ENCODE measurements at regions not wholly inside any gene's neighbourhood (a gene's known extent, or its start where the extent isn't known, plus 50 kb on each side); places are given as distances from the start of the nearest gene placed in this dataset.

DNA sequence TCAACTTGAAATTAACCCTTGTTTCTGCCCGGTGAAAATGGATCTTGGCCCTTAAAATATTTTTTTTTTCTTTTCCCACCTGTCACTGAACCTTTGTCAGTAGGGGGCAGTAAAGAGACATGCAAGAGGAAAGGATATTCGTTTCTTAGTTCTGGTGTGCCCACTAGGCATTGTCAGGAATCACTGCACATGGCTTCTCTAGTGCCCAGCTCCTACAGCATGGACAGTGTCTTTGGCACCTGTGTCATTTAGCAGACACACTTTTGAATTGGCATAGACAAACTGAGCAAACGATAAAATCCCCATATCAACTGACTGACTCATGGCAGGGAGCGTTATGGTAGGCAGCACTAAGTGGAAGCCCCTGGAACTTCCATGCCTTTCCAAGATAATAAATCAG, 1048.1 kb downstream of the BRINP3 start:
- Histone ChIP-seq H3K27me3 (ENCODE audit: control insufficient read depth, insufficient read depth, low read length) (no peaks in the 10 kb centered on the region), H3K4me1 (ENCODE audit: control insufficient read depth, insufficient read depth, low read length) (no peaks in the 10 kb centered on the region), H3K4me2 (ENCODE audit: low read length) (no peak overlapping the region), H3K9me3 (replicated peaks; ENCODE audit: low read length) (no peaks in the 10 kb centered on the region), H3K9ac (ENCODE audit: low read depth, low read length) (no peak overlapping the region), H3K36me3 (ENCODE audit: insufficient read depth, low read length) (no peaks in the 10 kb centered on the region), H3K4me3 (ENCODE audit: low read length) (no peak overlapping the region)

DNA sequence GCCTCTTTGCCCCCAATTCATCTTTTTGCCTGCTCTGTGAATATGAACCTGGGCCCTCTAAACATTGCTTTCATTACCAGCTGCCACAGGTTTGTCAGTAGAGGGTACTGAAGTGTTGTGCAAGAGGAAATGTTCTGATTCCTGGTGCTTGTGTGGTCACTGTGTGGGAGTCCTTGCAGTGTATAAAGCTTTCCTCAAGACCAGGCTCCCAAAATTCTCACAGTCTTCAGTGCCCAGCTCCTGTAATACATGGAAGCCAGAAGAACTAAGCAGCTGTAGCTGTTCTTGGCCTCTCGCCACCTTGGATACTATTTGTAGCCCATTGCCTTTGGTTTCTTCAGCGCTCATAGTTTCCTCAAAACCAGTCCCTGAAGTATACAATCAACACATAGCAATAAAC, 1046.2 kb downstream of the BRINP3 start:
- Histone ChIP-seq H3K9ac (ENCODE audit: low read depth, low read length) (no peak overlapping the region), H3K4me3 (ENCODE audit: low read length) (no peak overlapping the region), H3K36me3 (ENCODE audit: insufficient read depth, low read length) (no peaks in the 10 kb centered on the region), H3K9me3 (replicated peaks; ENCODE audit: low read length) (no peaks in the 10 kb centered on the region), H3K27me3 (ENCODE audit: control insufficient read depth, insufficient read depth, low read length) (no peaks in the 10 kb centered on the region), H3K4me1 (ENCODE audit: control insufficient read depth, insufficient read depth, low read length) (no peaks in the 10 kb centered on the region), H3K4me2 (ENCODE audit: low read length) (no peak overlapping the region)

DNA sequence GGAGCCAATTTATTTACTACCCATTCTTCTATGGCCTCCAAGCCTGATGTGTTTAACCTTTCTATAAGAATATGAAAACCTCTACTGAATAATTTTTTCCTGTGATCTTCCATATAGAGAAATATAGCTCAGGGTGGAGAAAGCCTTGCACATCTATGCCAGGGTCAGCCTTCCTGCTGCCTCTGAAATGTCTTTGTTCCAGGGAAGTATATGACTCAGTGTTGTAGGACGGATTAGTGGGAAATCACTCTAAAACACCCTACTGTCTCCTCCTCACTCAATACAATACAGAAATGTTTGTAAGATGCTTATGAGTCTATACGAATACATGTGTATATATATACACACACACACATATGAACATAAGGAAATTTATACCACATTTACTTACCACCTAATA, 1044.9 kb downstream of the BRINP3 start:
- no peak overlapping the region for H3K9ac ChIP-seq (ENCODE audit: low read depth, low read length)
- no peaks in the 10 kb centered on the region for H3K9me3 ChIP-seq (replicated peaks; ENCODE audit: low read length)
- no peaks in the 10 kb centered on the region for H3K36me3 ChIP-seq (ENCODE audit: insufficient read depth, low read length)
- no peaks in the 10 kb centered on the region for H3K4me1 ChIP-seq (ENCODE audit: control insufficient read depth, insufficient read depth, low read length)
- no peaks in the 10 kb centered on the region for H3K27me3 ChIP-seq (ENCODE audit: control insufficient read depth, insufficient read depth, low read length)
- H3K4me2 ChIP-seq (ENCODE audit: low read length), result no peak overlapping the region
- H3K4me3 ChIP-seq (ENCODE audit: low read length), result no peak overlapping the region

GRCh38 chr1:189434461-189434860, 1043.2 kb downstream of the BRINP3 start:
- H3K36me3 ChIP-seq (ENCODE audit: insufficient read depth, low read length), result no peaks in the 10 kb centered on the region
- H3K27me3 ChIP-seq (ENCODE audit: control insufficient read depth, insufficient read depth, low read length), result no peaks in the 10 kb centered on the region
- H3K9me3 ChIP-seq (replicated peaks; ENCODE audit: low read length), result no peaks in the 10 kb centered on the region
- no peaks in the 10 kb centered on the region for H3K4me1 ChIP-seq (ENCODE audit: control insufficient read depth, insufficient read depth, low read length)
- no peak overlapping the region for H3K4me2 ChIP-seq (ENCODE audit: low read length)
- no peak overlapping the region for H3K4me3 ChIP-seq (ENCODE audit: low read length)
- no peak overlapping the region for H3K9ac ChIP-seq (ENCODE audit: low read depth, low read length)

GRCh38 chr1:189435398-189435797, 1042.3 kb downstream of the BRINP3 start:
- no peak overlapping the region for H3K4me2 ChIP-seq (ENCODE audit: low read length)
- H3K4me3 ChIP-seq (ENCODE audit: low read length), result no peak overlapping the region
- H3K9me3 ChIP-seq (replicated peaks; ENCODE audit: low read length), result no peaks in the 10 kb centered on the region
- H3K9ac ChIP-seq (ENCODE audit: low read depth, low read length), result no peak overlapping the region
- H3K36me3 ChIP-seq (ENCODE audit: insufficient read depth, low read length), result no peaks in the 10 kb centered on the region
- no peaks in the 10 kb centered on the region for H3K27me3 ChIP-seq (ENCODE audit: control insufficient read depth, insufficient read depth, low read length)
- H3K4me1 ChIP-seq (ENCODE audit: control insufficient read depth, insufficient read depth, low read length), result no peaks in the 10 kb centered on the region

GRCh38 chr1:189438808-189439207, 1038.9 kb downstream of the BRINP3 start:
- H3K9ac ChIP-seq (ENCODE audit: low read depth, low read length), result no peak overlapping the region
- H3K9me3 ChIP-seq (replicated peaks; ENCODE audit: low read length), result no peaks in the 10 kb centered on the region
- H3K27me3 ChIP-seq (ENCODE audit: control insufficient read depth, insufficient read depth, low read length), result no peaks in the 10 kb centered on the region
- no peaks in the 10 kb centered on the region for H3K4me1 ChIP-seq (ENCODE audit: control insufficient read depth, insufficient read depth, low read length)
- no peak overlapping the region for H3K4me3 ChIP-seq (ENCODE audit: low read length)
- H3K4me2 ChIP-seq (ENCODE audit: low read length), result no peak overlapping the region
- H3K36me3 ChIP-seq (ENCODE audit: insufficient read depth, low read length), result no peaks in the 10 kb centered on the region

DNA sequence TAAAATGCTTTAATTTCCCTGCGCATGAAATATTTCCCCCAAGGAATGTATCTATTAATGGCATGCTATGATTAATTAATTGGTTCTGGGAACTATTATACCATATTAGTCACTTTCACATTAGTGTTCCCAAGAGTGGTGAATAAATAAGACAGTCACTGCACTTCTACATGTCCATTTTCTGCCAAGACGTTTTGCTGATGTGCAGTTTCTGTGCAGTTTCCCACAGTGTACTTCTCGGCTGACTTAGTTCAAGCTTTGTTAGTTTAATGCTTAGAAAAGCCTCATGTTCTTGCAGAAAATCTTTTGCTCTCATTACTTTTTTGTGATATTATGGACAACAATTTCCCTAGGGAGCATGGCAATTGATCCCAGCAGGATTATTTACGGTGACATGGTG, 1014.5 kb downstream of the BRINP3 start:
- Histone ChIP-seq H3K4me2 (ENCODE audit: low read length) (no peak overlapping the region), H3K36me3 (ENCODE audit: insufficient read depth, low read length) (no peaks in the 10 kb centered on the region), H3K4me1 (ENCODE audit: control insufficient read depth, insufficient read depth, low read length) (no peaks in the 10 kb centered on the region), H3K9ac (ENCODE audit: low read depth, low read length) (no peak overlapping the region), H3K27me3 (ENCODE audit: control insufficient read depth, insufficient read depth, low read length) (no peaks in the 10 kb centered on the region), H3K9me3 (replicated peaks; ENCODE audit: low read length) (no peaks in the 10 kb centered on the region), H3K4me3 (ENCODE audit: low read length) (no peak overlapping the region)

DNA sequence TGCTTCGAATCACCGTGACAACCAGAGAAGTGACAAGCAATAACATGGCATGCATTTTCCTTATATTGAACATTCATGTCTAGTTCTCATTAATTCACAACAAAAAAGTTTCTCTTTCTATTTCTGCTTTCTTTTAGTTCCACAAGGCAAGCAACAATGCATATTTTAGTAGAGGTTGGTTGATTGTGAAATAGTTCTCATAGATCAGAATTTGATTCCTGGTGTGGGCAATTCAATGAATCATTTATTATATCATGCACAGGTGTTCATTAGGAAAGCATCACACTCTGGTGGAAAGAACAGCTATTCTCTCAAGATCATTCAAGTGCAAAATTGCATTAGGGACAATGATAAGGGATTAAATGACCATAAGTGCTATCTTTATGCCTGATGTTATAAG, 980.9 kb downstream of the BRINP3 start:
- Histone ChIP-seq H3K27me3 (ENCODE audit: control insufficient read depth, insufficient read depth, low read length) (no peaks in the 10 kb centered on the region), H3K4me1 (ENCODE audit: control insufficient read depth, insufficient read depth, low read length) (no peaks in the 10 kb centered on the region), H3K9me3 (replicated peaks; ENCODE audit: low read length) (no peaks in the 10 kb centered on the region), H3K9ac (ENCODE audit: low read depth, low read length) (no peak overlapping the region), H3K4me3 (ENCODE audit: low read length) (no peak overlapping the region), H3K4me2 (ENCODE audit: low read length) (no peak overlapping the region), H3K36me3 (ENCODE audit: insufficient read depth, low read length) (no peaks in the 10 kb centered on the region)

GRCh38 chr1:189499736-189500135, 977.9 kb downstream of the BRINP3 start:
- Histone ChIP-seq H3K9me3 (replicated peaks; ENCODE audit: low read length) (no peaks in the 10 kb centered on the region), H3K4me3 (ENCODE audit: low read length) (no peak overlapping the region), H3K9ac (ENCODE audit: low read depth, low read length) (no peak overlapping the region), H3K36me3 (ENCODE audit: insufficient read depth, low read length) (no peaks in the 10 kb centered on the region), H3K4me2 (ENCODE audit: low read length) (no peak overlapping the region), H3K27me3 (ENCODE audit: control insufficient read depth, insufficient read depth, low read length) (no peaks in the 10 kb centered on the region), H3K4me1 (ENCODE audit: control insufficient read depth, insufficient read depth, low read length) (no peaks in the 10 kb centered on the region)

- H3K4me3 ChIP-seq (ENCODE audit: low read length), result no peak overlapping the region
- no peaks in the 10 kb centered on the region for H3K36me3 ChIP-seq (ENCODE audit: insufficient read depth, low read length)
- no peaks in the 10 kb centered on the region for H3K4me1 ChIP-seq (ENCODE audit: control insufficient read depth, insufficient read depth, low read length)
- no peaks in the 10 kb centered on the region for H3K27me3 ChIP-seq (ENCODE audit: control insufficient read depth, insufficient read depth, low read length)
- H3K4me2 ChIP-seq (ENCODE audit: low read length), result no peak overlapping the region
- no peaks in the 10 kb centered on the region for H3K9me3 ChIP-seq (replicated peaks; ENCODE audit: low read length)
- no peak overlapping the region for H3K9ac ChIP-seq (ENCODE audit: low read depth, low read length)
Measured at GRCh38 chr1:189500778-189501177, 976.9 kb downstream of the BRINP3 start.

DNA sequence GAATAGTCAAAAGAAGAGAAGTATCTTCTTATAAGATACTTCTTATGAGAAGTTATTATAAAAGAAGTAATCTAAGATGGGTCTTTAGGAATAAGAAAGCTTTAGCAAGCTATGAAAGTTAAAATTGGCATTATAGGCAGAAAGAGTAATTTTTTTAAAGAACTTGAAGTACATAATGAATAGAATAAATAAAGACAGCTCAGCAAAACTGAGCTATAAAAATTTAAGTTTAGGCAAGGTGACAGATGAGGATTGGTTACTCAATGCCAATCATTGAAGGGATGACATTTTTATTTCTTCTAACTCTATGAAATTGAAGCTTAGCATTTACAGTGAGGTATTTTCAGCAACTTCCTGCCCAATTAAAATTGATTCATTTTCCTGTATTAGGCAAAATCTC, 966.8 kb downstream of the BRINP3 start:
- no peaks in the 10 kb centered on the region for H3K27me3 ChIP-seq (ENCODE audit: control insufficient read depth, insufficient read depth, low read length)
- no peaks in the 10 kb centered on the region for H3K4me1 ChIP-seq (ENCODE audit: control insufficient read depth, insufficient read depth, low read length)
- H3K9me3 ChIP-seq (replicated peaks; ENCODE audit: low read length), result no peaks in the 10 kb centered on the region
- H3K36me3 ChIP-seq (ENCODE audit: insufficient read depth, low read length), result no peaks in the 10 kb centered on the region
- H3K4me3 ChIP-seq (ENCODE audit: low read length), result no peak overlapping the region
- H3K4me2 ChIP-seq (ENCODE audit: low read length), result no peak overlapping the region
- H3K9ac ChIP-seq (ENCODE audit: low read depth, low read length), result no peak overlapping the region

DNA sequence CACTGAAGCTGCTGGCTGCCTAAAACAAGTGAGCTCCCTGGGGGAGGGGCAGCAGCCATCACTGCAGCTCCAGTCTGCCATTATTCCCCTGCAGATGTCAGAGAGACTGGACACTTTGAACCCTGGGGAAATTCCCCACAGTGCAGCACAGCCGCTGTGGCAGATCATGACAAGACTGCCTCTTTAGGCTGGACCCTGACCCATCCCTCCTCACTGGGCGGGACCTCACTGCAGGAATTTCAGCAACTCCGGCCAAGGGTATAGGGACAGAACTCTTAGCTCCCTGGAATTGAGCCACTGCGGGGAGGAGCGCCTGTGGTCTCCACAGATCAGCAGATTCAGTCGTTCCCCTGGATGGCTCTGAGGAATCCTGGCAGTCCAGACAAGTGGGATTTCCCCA, 964.6 kb downstream of the BRINP3 start:
- no peak overlapping the region for H3K9ac ChIP-seq (ENCODE audit: low read depth, low read length)
- no peaks in the 10 kb centered on the region for H3K4me1 ChIP-seq (ENCODE audit: control insufficient read depth, insufficient read depth, low read length)
- H3K36me3 ChIP-seq (ENCODE audit: insufficient read depth, low read length), result no peaks in the 10 kb centered on the region
- H3K9me3 ChIP-seq (replicated peaks; ENCODE audit: low read length), result no peaks in the 10 kb centered on the region
- H3K4me2 ChIP-seq (ENCODE audit: low read length), result no peak overlapping the region
- H3K4me3 ChIP-seq (ENCODE audit: low read length), result no peak overlapping the region
- H3K27me3 ChIP-seq (ENCODE audit: control insufficient read depth, insufficient read depth, low read length), result no peaks in the 10 kb centered on the region
